ENCODE measurements at regions not wholly inside any gene's neighbourhood (a gene's known extent, or its start where the extent isn't known, plus 50 kb on each side); places are given as distances from the start of the nearest gene placed in this dataset.

- FAIRE-seq (no peak), DNase-seq (ENCODE audit: insufficient read length, low spot score) (no peak)
- TF ChIP-seq CTCF (IDR thresholded peaks at IDR 0.05; ENCODE audit: insufficient read depth, missing control alignments): no peak
These were observed 1458.6 kb upstream of the EYS start for GRCh38 chr6:67165606-67166005.

GRCh38 chr6:67160820-67161219 is 1453.8 kb upstream of the EYS start:
- no peak for TF ChIP-seq CTCF (IDR thresholded peaks at IDR 0.05; ENCODE audit: insufficient read depth, missing control alignments)
- no peak for DNase-seq (ENCODE audit: insufficient read length, low spot score)
- FAIRE-seq: no peak

- FAIRE-seq: no peak
- no peak for DNase-seq (ENCODE audit: insufficient read length, low spot score)
- no peak for TF ChIP-seq CTCF (IDR thresholded peaks at IDR 0.05; ENCODE audit: insufficient read depth, missing control alignments)
These were observed 1434.0 kb upstream of the EYS start for GRCh38 chr6:67141005-67141404.

- FAIRE-seq (no peak), DNase-seq (ENCODE audit: insufficient read length, low spot score) (no peak)
- TF ChIP-seq CTCF (IDR thresholded peaks at IDR 0.05; ENCODE audit: insufficient read depth, missing control alignments): no peak
These were observed 1426.9 kb upstream of the EYS start for GRCh38 chr6:67133973-67134372.

- no peak for TF ChIP-seq CTCF (IDR thresholded peaks at IDR 0.05; ENCODE audit: insufficient read depth, missing control alignments)
- FAIRE-seq: no peak
- no peak for DNase-seq (ENCODE audit: insufficient read length, low spot score)
These were observed 1424.8 kb upstream of the EYS start for GRCh38 chr6:67131827-67132226.

- no peak for TF ChIP-seq CTCF (IDR thresholded peaks at IDR 0.05; ENCODE audit: insufficient read depth, missing control alignments)
- DNase-seq (ENCODE audit: insufficient read length, low spot score) (no peak), FAIRE-seq (no peak)
These were observed 1422.8 kb upstream of the EYS start for GRCh38 chr6:67129780-67130179.

- TF ChIP-seq CTCF (IDR thresholded peaks at IDR 0.05; ENCODE audit: insufficient read depth, missing control alignments): no peak
These were observed 1420.0 kb upstream of the EYS start for GRCh38 chr6:67127041-67127440.

More at GRCh38 chr6:67127041-67127440, 1420.0 kb upstream of the EYS start:
- FAIRE-seq (no peak), DNase-seq (ENCODE audit: insufficient read length, low spot score) (no peak)
